HG03342 (cell line): ENCODE measurements at regions not wholly inside any gene's neighbourhood (a gene's known extent, or its start where the extent isn't known, plus 50 kb on each side); places are given as distances from the start of the nearest gene placed in this dataset.

Experiments
- ATAC-seq: cut with Tn5 transposase; IDR thresholded peaks from one replicate; pipeline ENCODE4 v1.9.1; 2021; ENCODE audit warnings: mild to moderate bottlenecking, moderate library complexity; ENCODE audit not compliant: unreplicated experiment

DNA sequence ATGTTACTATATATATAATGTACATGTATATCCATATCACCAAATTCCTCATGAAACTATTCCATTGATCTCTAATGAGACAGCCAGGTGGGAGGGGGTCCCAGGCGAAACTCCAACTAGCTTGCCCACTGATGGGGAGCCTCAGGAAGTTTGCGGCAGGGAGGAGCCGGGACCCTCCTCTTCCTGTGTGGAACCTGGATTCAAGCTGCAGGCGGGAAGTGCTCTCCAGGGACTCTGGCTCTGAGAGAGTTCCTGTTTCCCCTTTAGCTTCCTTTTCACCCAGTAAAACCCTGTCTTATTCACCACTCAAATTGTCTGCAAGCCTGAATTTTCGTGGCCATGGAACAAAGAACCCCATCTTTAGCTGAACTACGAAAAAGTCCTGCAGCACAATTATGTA is 152.2 kb downstream of the OPN5 start:
- no peak for ATAC-seq

GRCh38 chr6:47932575-47932974 is 150.7 kb downstream of the OPN5 start:
- no peak for ATAC-seq

DNA sequence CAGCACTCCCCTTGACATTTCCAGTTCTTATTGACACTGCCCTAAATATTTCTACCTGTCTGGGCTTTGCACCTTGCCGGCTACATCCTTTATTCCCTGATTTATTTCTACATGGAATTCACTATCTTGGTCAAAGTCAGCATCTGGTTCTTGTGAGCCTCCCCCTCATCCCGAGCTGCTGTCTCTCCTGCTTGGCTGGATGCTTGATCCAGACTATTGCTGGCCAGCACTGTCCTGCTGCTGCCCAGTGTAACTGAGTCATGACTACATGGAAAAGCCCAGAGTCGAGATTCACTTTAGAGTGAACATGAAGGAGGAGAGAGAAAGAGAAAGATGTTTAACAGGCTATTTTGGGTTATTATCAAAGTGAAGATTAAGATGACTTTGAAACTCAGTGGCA is 142.2 kb downstream of the OPN5 start:
- no peak for ATAC-seq

DNA sequence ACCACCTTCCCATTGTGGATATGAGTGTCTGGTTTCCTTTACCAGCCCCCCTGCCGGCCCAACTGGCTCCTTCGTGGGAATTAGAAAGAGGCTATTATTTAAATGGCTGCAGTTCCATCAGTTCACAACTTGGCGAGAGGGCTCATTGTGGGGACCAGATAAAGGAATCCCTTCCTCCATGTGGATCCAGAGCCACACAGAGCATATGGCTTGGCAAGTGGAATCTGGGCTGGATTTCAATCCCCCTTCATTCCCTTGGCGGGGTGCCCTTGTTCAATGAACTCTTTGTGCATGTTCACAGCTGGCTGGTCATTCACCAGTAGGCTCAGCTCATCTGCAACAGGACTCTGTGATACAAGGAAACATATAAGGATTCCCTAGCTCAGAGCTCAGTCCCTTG is 140.6 kb downstream of the OPN5 start:
- no peak for ATAC-seq

- ATAC-seq, result no peak
These were observed 138.0 kb downstream of the OPN5 start for GRCh38 chr6:47919875-47920274.

GRCh38 chr6:47917811-47918210 is 136.0 kb downstream of the OPN5 start:
- no peak for ATAC-seq

GRCh38 chr6:47917202-47917601 is 135.4 kb downstream of the OPN5 start:
- ATAC-seq, result no peak

- ATAC-seq, result no peak
These were observed 133.2 kb downstream of the OPN5 start for GRCh38 chr6:47915017-47915416.

GRCh38 chr6:47908271-47908670 is 126.4 kb downstream of the OPN5 start:
- ATAC-seq, result no peak

GRCh38 chr6:47905717-47906116 is 123.9 kb downstream of the OPN5 start:
- no peak for ATAC-seq

GRCh38 chr6:47897247-47897646 is 115.4 kb downstream of the OPN5 start:
- no peak for ATAC-seq

- ATAC-seq, result no peak
These were observed 108.6 kb downstream of the OPN5 start for GRCh38 chr6:47890326-47890875.

GRCh38 chr6:47879015-47879414 is 97.2 kb downstream of the OPN5 start:
- no peak for ATAC-seq
